ENCODE measurements at regions not wholly inside any gene's neighbourhood (a gene's known extent, or its start where the extent isn't known, plus 50 kb on each side); places are given as distances from the start of the nearest gene placed in this dataset.

GRCh38 chr18:73615506-73615905, 532.1 kb downstream of the FBXO15 start:
- H3K9me3 Mint-ChIP-seq: no peaks in the 10 kb centered on the region
- Histone ChIP-seq H3K36me3 (ENCODE audit: control insufficient read depth, insufficient read depth, low read length) (no peaks in the 10 kb centered on the region), H3K4me1 (ENCODE audit: control insufficient read depth, insufficient read depth, low read length) (no peaks in the 10 kb centered on the region), H3K27ac (ENCODE audit: low read depth, low read length) (no peak overlapping the region), H3K9me3 (ENCODE audit: control insufficient read depth, low read length) (no peaks in the 10 kb centered on the region), H3K9ac (ENCODE audit: extremely low read depth, low read length, poor library complexity, severe bottlenecking) (no peak overlapping the region), H3K4me3 (ENCODE audit: low read length) (no peak overlapping the region), H3K27me3 (ENCODE audit: control insufficient read depth, insufficient read depth, low read length, poor library complexity, severe bottlenecking) (no peaks in the 10 kb centered on the region)
- no peak for TF ChIP-seq CTCF (conservative IDR thresholded peaks at IDR 0.05)
- no peaks in the 10 kb centered on the region for H3K4me1 Mint-ChIP-seq
- no peak overlapping the region for H3K4me3 Mint-ChIP-seq
- no peaks in the 10 kb centered on the region for H3K36me3 Mint-ChIP-seq (ENCODE audit: low read depth)
- H3K27me3 Mint-ChIP-seq (ENCODE audit: insufficient read depth): peaks cover 2% of the 10 kb centered on the region
- no peak for DNase-seq
- H3K27ac Mint-ChIP-seq: no peak overlapping the region
- 90 to 100% methylated on average over 1 to 3 of the region's 3 CpGs for WGBS, 2 experiments (ENCODE audit: insufficient coverage in 1 of 2, insufficient read length in 1 of 2)

GRCh38 chr18:73614812-73615211, 532.8 kb downstream of the FBXO15 start:
- H3K27ac ChIP-seq (ENCODE audit: low read depth, low read length): no peak overlapping the region
- 88% methylated on average over 1 of the region's 1 CpG; no CpG with 5 or more reads in 1 of the 2 experiments for WGBS, 2 experiments (ENCODE audit: insufficient coverage in 1 of 2, insufficient read length in 1 of 2)
- H3K9ac ChIP-seq (ENCODE audit: extremely low read depth, low read length, poor library complexity, severe bottlenecking): no peak overlapping the region
- TF ChIP-seq CTCF (conservative IDR thresholded peaks at IDR 0.05): no peak
- Mint-ChIP-seq H3K9me3 (no peaks in the 10 kb centered on the region), H3K27me3 (ENCODE audit: insufficient read depth) (peaks cover 2% of the 10 kb centered on the region), H3K36me3 (ENCODE audit: low read depth) (no peaks in the 10 kb centered on the region), H3K27ac (no peak overlapping the region), H3K4me3 (no peak overlapping the region), H3K4me1 (no peaks in the 10 kb centered on the region)
- no peaks in the 10 kb centered on the region for H3K36me3 ChIP-seq (ENCODE audit: control insufficient read depth, insufficient read depth, low read length)
- H3K4me1 ChIP-seq (ENCODE audit: control insufficient read depth, insufficient read depth, low read length): no peaks in the 10 kb centered on the region
- no peaks in the 10 kb centered on the region for H3K9me3 ChIP-seq (ENCODE audit: control insufficient read depth, low read length)
- no peak overlapping the region for H3K4me3 ChIP-seq (ENCODE audit: low read length)
- no peak for DNase-seq
- no peaks in the 10 kb centered on the region for H3K27me3 ChIP-seq (ENCODE audit: control insufficient read depth, insufficient read depth, low read length, poor library complexity, severe bottlenecking)

- Histone ChIP-seq H3K27me3 (ENCODE audit: control insufficient read depth, insufficient read depth, low read length, poor library complexity, severe bottlenecking) (no peaks in the 10 kb centered on the region), H3K4me1 (ENCODE audit: control insufficient read depth, insufficient read depth, low read length) (no peaks in the 10 kb centered on the region), H3K4me3 (ENCODE audit: low read length) (no peak overlapping the region), H3K36me3 (ENCODE audit: control insufficient read depth, insufficient read depth, low read length) (no peaks in the 10 kb centered on the region), H3K27ac (ENCODE audit: low read depth, low read length) (no peak overlapping the region), H3K9ac (ENCODE audit: extremely low read depth, low read length, poor library complexity, severe bottlenecking) (no peak overlapping the region), H3K9me3 (ENCODE audit: control insufficient read depth, low read length) (no peaks in the 10 kb centered on the region)
- WGBS, 2 experiments (ENCODE audit: insufficient coverage in 1 of 2, insufficient read length in 1 of 2): 71% methylated on average over 1 of the region's 1 CpG; no CpG with 5 or more reads in 1 of the 2 experiments
- Mint-ChIP-seq H3K9me3 (no peaks in the 10 kb centered on the region), H3K4me3 (no peak overlapping the region), H3K27me3 (ENCODE audit: insufficient read depth) (peaks cover 2% of the 10 kb centered on the region), H3K36me3 (ENCODE audit: low read depth) (no peaks in the 10 kb centered on the region), H3K27ac (no peak overlapping the region), H3K4me1 (no peaks in the 10 kb centered on the region)
- TF ChIP-seq CTCF (conservative IDR thresholded peaks at IDR 0.05): no peak
- no peak for DNase-seq
These were observed 533.8 kb downstream of the FBXO15 start for GRCh38 chr18:73613706-73614340.
